DND-41 (cell line): ENCODE measurements at regions not wholly inside any gene's neighbourhood (a gene's known extent, or its start where the extent isn't known, plus 50 kb on each side); places are given as distances from the start of the nearest gene placed in this dataset.

Experiments
- EZH2 ChIP-seq: IDR thresholded peaks from 3 replicates; pipeline ENCODE4 v1.6.1; 2012; ENCODE audit warnings: borderline replicate concordance, low read depth, mild to moderate bottlenecking, moderate library complexity, low read length, inconsistent platforms; ENCODE audit not compliant: severe bottlenecking
- TF ChIP-seq, protein P1 (sequence below): IDR thresholded peaks from 2 replicates; pipeline ENCODE4 v1.5.1; 2012; ENCODE audit warnings: borderline replicate concordance, low read length, moderate library complexity, mild to moderate bottlenecking; ENCODE audit not compliant: poor library complexity, severe bottlenecking; ENCODE audit errors: extremely low read depth

DNA sequence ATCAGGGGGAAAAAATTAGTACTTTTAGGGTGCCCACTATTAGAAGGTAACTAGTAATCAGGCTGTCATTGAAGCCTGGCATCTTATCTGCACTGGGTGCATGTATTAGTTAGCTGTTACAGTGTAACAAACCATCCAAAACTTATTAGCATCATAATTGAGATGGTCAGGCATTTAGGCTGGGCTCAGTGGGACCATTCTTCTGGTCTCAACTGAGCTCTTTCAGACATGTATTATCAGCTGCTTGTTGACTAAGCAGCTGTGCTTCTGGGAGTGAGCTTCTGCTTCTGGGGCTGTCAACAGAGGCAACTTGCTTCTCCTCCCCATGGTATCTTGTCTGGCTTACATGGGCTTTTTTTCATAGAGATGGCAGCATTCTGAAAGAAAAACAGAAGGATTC lies 154.0 kb upstream of the ZNF92 start:
- TF ChIP-seq, protein P1, sequence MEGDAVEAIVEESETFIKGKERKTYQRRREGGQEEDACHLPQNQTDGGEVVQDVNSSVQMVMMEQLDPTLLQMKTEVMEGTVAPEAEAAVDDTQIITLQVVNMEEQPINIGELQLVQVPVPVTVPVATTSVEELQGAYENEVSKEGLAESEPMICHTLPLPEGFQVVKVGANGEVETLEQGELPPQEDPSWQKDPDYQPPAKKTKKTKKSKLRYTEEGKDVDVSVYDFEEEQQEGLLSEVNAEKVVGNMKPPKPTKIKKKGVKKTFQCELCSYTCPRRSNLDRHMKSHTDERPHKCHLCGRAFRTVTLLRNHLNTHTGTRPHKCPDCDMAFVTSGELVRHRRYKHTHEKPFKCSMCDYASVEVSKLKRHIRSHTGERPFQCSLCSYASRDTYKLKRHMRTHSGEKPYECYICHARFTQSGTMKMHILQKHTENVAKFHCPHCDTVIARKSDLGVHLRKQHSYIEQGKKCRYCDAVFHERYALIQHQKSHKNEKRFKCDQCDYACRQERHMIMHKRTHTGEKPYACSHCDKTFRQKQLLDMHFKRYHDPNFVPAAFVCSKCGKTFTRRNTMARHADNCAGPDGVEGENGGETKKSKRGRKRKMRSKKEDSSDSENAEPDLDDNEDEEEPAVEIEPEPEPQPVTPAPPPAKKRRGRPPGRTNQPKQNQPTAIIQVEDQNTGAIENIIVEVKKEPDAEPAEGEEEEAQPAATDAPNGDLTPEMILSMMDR, result no peak
- no peak for TF ChIP-seq EZH2
